Colonic mucosa (tissue), 4 donors: ENCODE measurements at regions not wholly inside any gene's neighbourhood (a gene's known extent, or its start where the extent isn't known, plus 50 kb on each side); places are given as distances from the start of the nearest gene placed in this dataset.

Experiments used
- DNase-seq: peaks from one replicate; pipeline ENCODE4 v3.0.0-alpha.2; 2020
- H3K27ac ChIP-seq: fragments of 200-600 bp; one replicate; pipeline ENCODE4 v1.8.0; 2021
- H3K27me3 ChIP-seq: fragments of 200-600 bp; one replicate; pipeline ENCODE4 v1.8.0; 2021
- H3K36me3 ChIP-seq: fragments of 200-600 bp; one replicate; pipeline ENCODE4 v1.8.0; 2021
- H3K4me1 ChIP-seq: fragments of 200-600 bp; one replicate; pipeline ENCODE4 v1.8.0; 2021; ENCODE audit warnings: mild to moderate bottlenecking
- H3K4me3 ChIP-seq: fragments of 200-600 bp; one replicate; pipeline ENCODE4 v1.8.0; 2021
- H3K9ac ChIP-seq, 2 donors: one replicate each; pipeline ENCODE4 v1.7.0; 2013; ENCODE audit warnings: control low read depth in 2 of 2, low read depth in 2 of 2, low read length in 2 of 2
- H3K9me3 ChIP-seq: fragments of 200-600 bp; one replicate; pipeline ENCODE4 v1.8.0; 2021
- CTCF ChIP-seq: fragments of 200-600 bp; IDR thresholded peaks from one replicate; pipeline ENCODE4 v1.8.0; 2022; ENCODE audit warnings: antibody characterized with exemption, mild to moderate bottlenecking
- intact Hi-C: fragments of 100-400 bp; cut with DNase I; formaldehyde crosslinking; loops from one replicate; pipeline ENCODE4 v1.14.1; 2022
- donor health status: healthy.
- donor health status: DM: no; HTN: no; CAD: no.
- donor health status: DM: no; HTN: no; CAD: no.

- Histone ChIP-seq H3K9me3 (no peaks in the 10 kb centered on the region), H3K27ac (no peak overlapping the region), H3K36me3 (no peaks in the 10 kb centered on the region), H3K4me1 (no peaks in the 10 kb centered on the region), H3K27me3 (no peaks in the 10 kb centered on the region), H3K4me3 (no peak overlapping the region), H3K9ac (no peak overlapping the region)
- DNase-seq: peak; percentile 6
- intact Hi-C loops: no loop called here
- no peak for TF ChIP-seq CTCF
These were observed 134.9 kb downstream of the MATN1 start for GRCh38 chr1:30588311-30589073.

- no peaks in the 10 kb centered on the region for H3K4me1 ChIP-seq
- H3K27ac ChIP-seq: no peak overlapping the region
- no peaks in the 10 kb centered on the region for H3K9me3 ChIP-seq
- no peaks in the 10 kb centered on the region for H3K27me3 ChIP-seq
- intact Hi-C loops: no loop called here
- H3K9ac ChIP-seq: no peak overlapping the region
- H3K36me3 ChIP-seq: no peaks in the 10 kb centered on the region
- peak; percentile 14 for DNase-seq
- no peak overlapping the region for H3K4me3 ChIP-seq
- no peak for TF ChIP-seq CTCF
These were observed 136.7 kb downstream of the MATN1 start for GRCh38 chr1:30586671-30587070.

GRCh38 chr1:30579580-30579979 lies 143.8 kb downstream of the MATN1 start:
- DNase-seq: no peak
- H3K27ac ChIP-seq: no peak overlapping the region
- no peaks in the 10 kb centered on the region for H3K9me3 ChIP-seq
- no peak overlapping the region for H3K4me3 ChIP-seq
- no peak overlapping the region for H3K9ac ChIP-seq
- TF ChIP-seq CTCF: no peak
- intact Hi-C loops: no loop called here
- no peaks in the 10 kb centered on the region for H3K4me1 ChIP-seq
- no peaks in the 10 kb centered on the region for H3K36me3 ChIP-seq
- no peaks in the 10 kb centered on the region for H3K27me3 ChIP-seq

- no peak for DNase-seq
- Histone ChIP-seq H3K9me3 (no peaks in the 10 kb centered on the region), H3K27ac (no peak overlapping the region), H3K36me3 (no peaks in the 10 kb centered on the region), H3K27me3 (no peaks in the 10 kb centered on the region), H3K9ac (no peak overlapping the region), H3K4me3 (no peak overlapping the region), H3K4me1 (no peaks in the 10 kb centered on the region)
- no peak for TF ChIP-seq CTCF
- intact Hi-C loops: no loop called here
These were observed 148.3 kb downstream of the MATN1 start for GRCh38 chr1:30575066-30575465.

- Histone ChIP-seq H3K36me3 (no peaks in the 10 kb centered on the region), H3K9ac (no peak overlapping the region)
These were observed 151.2 kb downstream of the MATN1 start for GRCh38 chr1:30572192-30572591.

More at GRCh38 chr1:30572192-30572591, 151.2 kb downstream of the MATN1 start:
- no peak overlapping the region for H3K27ac ChIP-seq
- H3K27me3 ChIP-seq: no peaks in the 10 kb centered on the region
- H3K4me1 ChIP-seq: no peaks in the 10 kb centered on the region
- no peak for TF ChIP-seq CTCF
- intact Hi-C loops: no loop called here
- H3K9me3 ChIP-seq: no peaks in the 10 kb centered on the region
- DNase-seq: no peak
- H3K4me3 ChIP-seq: no peak overlapping the region
